ENCODE measurements at regions not wholly inside any gene's neighbourhood (a gene's known extent, or its start where the extent isn't known, plus 50 kb on each side); places are given as distances from the start of the nearest gene placed in this dataset.
A peak's percentile ranks its signal among the peaks of the same experiment; 100 is the strongest.
"Not testable (repeated sequence)": the region's sequence is repeated elsewhere in the genome, so short reads cannot be mapped to it uniquely, and the experiment has no call there.

DNA sequence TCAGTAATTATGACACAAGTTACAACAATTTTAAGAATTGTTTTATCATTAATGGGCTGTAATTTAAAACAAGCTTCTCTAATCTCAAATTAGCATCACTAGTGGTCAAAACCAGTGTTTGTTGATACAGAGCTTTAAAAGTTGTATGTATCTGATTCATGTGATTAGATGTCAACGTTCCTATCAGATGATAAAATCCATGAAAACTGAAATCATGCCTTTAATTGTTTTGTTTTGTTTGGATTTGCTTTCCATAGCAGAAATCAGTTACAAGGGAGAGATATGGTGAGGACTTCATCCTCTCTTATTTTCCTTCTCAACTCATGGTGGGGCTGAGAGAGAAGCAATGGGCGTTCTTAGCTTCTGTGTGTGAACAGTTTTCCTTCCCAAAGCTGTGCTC, 469.6 kb downstream of the PID1 start:
- 0 to 100% (median 45%) methylated on average over 1 to 2 of the region's 2 CpGs; no CpG with 5 or more reads in 2 of the 10 experiments for WGBS, 10 experiments
- in situ Hi-C loops (cut with MboI; ENCODE audit: low pct_unique_long_range_greater_than_20kb in 2 of 9, low sequenced_read_pairs in 9 of 9, unreplicated experiment in 9 of 9) = no loop called here
- ATAC-seq (replicated peaks in 6 of 8) = no peak

DNA sequence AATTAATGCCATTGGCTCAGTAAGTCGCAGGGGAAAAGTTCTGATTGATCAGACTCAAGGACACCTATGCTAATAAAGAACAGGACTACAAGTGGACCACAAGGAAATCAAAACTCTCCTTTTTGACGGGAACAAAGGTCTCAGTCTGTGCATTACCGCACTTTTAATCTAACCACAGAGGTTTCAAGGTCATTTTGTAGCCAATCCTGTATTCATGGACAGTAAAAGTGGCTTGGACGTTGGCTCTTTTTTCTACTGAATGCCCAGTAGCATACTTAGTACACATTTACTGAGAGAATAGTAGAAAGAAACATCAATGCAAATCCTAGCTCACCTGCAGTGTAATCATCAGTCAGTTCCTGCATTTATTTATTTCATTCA, 471.9 kb downstream of the PID1 start:
- ATAC-seq (replicated peaks in 6 of 8) = peak in 1 of 8 experiments; percentile 6
- peak overlapping the region in 1 of 5 donors; percentile 9 for H3K4me3 ChIP-seq
- 0 to 100% (median 43%) methylated on average over 1 to 4 of the region's 4 CpGs for WGBS, 10 experiments
- peak overlapping the region in 1 of 2 donors; percentile 1 for H3K27ac ChIP-seq
- in situ Hi-C loops (cut with MboI; ENCODE audit: low pct_unique_long_range_greater_than_20kb in 2 of 9, low sequenced_read_pairs in 9 of 9, unreplicated experiment in 9 of 9) = no loop called here
- peaks cover 6 to 45% of the 10 kb centered on the region in 2 donors for H3K4me1 ChIP-seq (replicated peaks in 1 of 2)

More for the DNA sequence above, 469.6 kb downstream of the PID1 start:
- Histone ChIP-seq H3K4me3 (no peak overlapping the region), H3K4me1 (replicated peaks in 1 of 2) (peaks cover 6 to 35% of the 10 kb centered on the region in 2 donors), H3K27ac (no peak overlapping the region)

- in situ Hi-C loops (cut with MboI; ENCODE audit: low pct_unique_long_range_greater_than_20kb in 2 of 9, low sequenced_read_pairs in 9 of 9, unreplicated experiment in 9 of 9) = no loop called here
- peak overlapping the region in 1 of 2 donors; percentile 19 for H3K27ac ChIP-seq
- peak in 5 of 8 experiments; percentile 79 to 93 (median 88) for ATAC-seq (replicated peaks in 6 of 8)
- WGBS, 10 experiments = 7 to 62% (median 39%) methylated on average over 1 to 8 of the region's 11 CpGs; no CpG with 5 or more reads in 1 of the 10 experiments
- H3K4me3 ChIP-seq = peak overlapping the region in 1 of 5 donors; percentile 9
- peaks cover 6 to 45% of the 10 kb centered on the region in 2 donors for H3K4me1 ChIP-seq (replicated peaks in 1 of 2)
Measured at GRCh38 chr2:228798458-228799207, 472.5 kb downstream of the PID1 start.

DNA sequence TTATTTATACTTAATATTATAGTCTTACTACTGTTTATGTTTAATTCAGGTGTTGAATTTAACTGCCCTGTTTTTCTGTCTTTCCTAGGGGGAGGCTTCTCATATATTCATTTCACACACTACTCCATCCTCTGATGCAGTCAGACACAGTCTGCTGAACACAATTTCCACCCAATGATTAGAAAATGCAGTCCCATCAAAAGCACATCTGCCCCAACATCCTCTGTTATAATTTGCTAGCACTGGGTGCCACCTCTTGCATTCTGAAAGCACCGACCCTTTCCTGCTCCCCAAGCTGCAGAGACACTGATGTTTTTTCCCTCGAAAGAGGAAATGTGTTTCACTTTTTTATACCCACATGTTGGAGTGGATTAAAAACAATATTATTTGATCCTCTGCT, 474.7 kb downstream of the PID1 start:
- no peak overlapping the region for H3K27ac ChIP-seq
- 10 to 92% (median 67%) methylated on average over 1 to 2 of the region's 2 CpGs; no CpG with 5 or more reads in 5 of the 10 experiments for WGBS, 10 experiments
- in situ Hi-C loops (cut with MboI; ENCODE audit: low pct_unique_long_range_greater_than_20kb in 2 of 9, low sequenced_read_pairs in 9 of 9, unreplicated experiment in 9 of 9) = no loop called here

DNA sequence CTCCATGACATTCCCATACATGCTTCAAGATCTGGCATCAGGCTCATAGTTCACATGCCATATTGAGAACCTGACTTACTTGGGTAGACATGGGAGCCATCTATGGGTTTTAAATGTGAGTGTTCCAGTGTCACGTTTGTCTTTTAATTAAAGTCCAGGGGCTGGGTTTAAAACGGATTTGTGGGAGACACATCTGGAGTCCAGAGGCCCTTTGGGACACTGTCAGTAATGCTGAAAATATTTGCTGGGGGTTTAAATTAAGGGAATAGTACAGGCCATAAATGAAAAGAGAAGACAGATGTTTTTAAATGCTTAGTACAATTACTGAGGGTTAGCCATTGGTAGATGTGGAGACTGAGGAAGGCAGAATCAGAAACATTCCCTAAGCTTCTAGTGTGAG, 478.0 kb downstream of the PID1 start:
- Histone ChIP-seq H3K4me3 (no peak overlapping the region), H3K27ac (no peak overlapping the region), H3K4me1 (replicated peaks in 1 of 2) (peaks cover 4 to 27% of the 10 kb centered on the region in 2 donors)
- ATAC-seq (replicated peaks in 6 of 8) = no peak
- WGBS, 10 experiments = 0 to 90% (median 41%) methylated on average over 1 to 2 of the region's 2 CpGs; no CpG with 5 or more reads in 4 of the 10 experiments
- in situ Hi-C loops (cut with MboI; ENCODE audit: low pct_unique_long_range_greater_than_20kb in 2 of 9, low sequenced_read_pairs in 9 of 9, unreplicated experiment in 9 of 9) = no loop called here

More for the DNA sequence above, 474.7 kb downstream of the PID1 start:
- ATAC-seq (replicated peaks in 6 of 8) = no peak
- peaks cover 6 to 45% of the 10 kb centered on the region in 2 donors for H3K4me1 ChIP-seq (replicated peaks in 1 of 2)
- no peak overlapping the region for H3K4me3 ChIP-seq

DNA sequence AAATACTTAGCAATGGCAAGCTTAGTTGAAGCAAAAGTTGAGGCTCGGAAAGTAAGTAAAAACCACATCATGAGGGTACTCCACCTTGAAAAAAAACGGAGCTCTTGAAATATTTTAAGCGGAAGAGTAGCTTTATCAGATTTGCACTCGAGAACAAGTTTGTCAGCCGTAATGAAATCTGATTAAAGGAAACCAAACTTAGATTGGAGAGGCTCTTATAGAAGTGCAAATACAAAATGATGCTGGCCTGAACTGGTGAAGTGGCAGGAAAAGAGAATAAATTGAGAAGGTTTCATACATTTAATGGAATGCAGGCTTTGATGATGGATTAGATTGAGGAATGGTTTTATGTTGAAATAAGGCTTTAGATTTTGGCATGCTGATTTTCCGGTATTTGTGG, 484.2 kb downstream of the PID1 start:
- in situ Hi-C loops (cut with MboI; ENCODE audit: low pct_unique_long_range_greater_than_20kb in 2 of 9, low sequenced_read_pairs in 9 of 9, unreplicated experiment in 9 of 9) = no loop called here
- H3K27ac ChIP-seq = no peak overlapping the region
- H3K4me1 ChIP-seq (replicated peaks in 1 of 2) = no peaks in the 10 kb centered on the region
- WGBS, 10 experiments = 48 to 97% (median 74%) methylated on average over 4 to 6 of the region's 6 CpGs
- no peak for ATAC-seq (replicated peaks in 6 of 8)
- no peak overlapping the region for H3K4me3 ChIP-seq

DNA sequence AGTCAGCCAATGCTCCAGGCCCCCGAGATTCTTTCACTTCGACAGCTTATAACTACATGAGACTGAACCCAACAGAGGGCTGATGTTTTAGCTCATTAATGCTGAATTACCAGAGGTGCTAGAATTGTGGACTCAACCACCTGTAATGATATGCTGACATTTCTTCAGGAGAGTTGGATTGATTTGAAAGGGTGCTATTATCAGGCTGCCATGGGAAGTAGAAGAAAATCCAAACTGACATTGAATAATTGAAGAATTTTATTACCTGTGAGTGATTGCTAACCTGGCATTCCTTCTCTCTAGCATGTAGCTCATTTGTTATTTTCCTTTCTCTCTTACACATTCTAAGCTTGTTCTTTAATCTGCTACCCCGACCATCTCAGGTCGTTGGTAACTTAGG, 488.8 kb downstream of the PID1 start:
- no peak overlapping the region for H3K4me3 ChIP-seq
- no peak for ATAC-seq (replicated peaks in 6 of 8)
- no peaks in the 10 kb centered on the region for H3K4me1 ChIP-seq (replicated peaks in 1 of 2)
- H3K27ac ChIP-seq = no peak overlapping the region
- in situ Hi-C loops (cut with MboI; ENCODE audit: low pct_unique_long_range_greater_than_20kb in 2 of 9, low sequenced_read_pairs in 9 of 9, unreplicated experiment in 9 of 9) = no loop called here
- 20 to 100% (median 60%) methylated on average over 1 to 4 of the region's 4 CpGs; no CpG with 5 or more reads in 1 of the 10 experiments for WGBS, 10 experiments

DNA sequence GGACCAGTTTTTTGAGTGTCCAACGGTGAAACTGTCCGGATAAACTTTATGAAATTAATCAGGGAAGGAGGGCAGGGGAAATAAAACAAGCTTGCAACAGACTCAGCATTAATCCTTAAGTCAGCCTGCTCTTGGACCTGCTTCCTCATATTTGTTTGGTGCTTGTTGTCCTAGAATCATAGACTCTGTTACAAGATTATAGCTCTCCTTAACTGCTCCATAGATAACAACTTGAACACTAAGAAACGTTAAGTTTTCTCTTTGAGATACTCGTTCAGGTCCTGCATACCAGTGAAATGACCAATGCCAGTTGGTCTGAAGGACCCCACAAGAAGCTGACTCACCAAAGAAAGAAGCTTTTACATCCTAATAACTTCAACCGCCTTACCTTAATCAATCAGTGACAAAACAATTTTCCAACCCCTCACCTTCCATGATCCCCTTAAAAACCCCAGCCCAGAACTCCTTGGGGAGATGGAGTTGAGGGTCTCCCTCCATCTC, 493.2 kb downstream of the PID1 start:
- no peaks in the 10 kb centered on the region for H3K4me1 ChIP-seq (replicated peaks in 1 of 2)
- in situ Hi-C loops (cut with MboI; ENCODE audit: low pct_unique_long_range_greater_than_20kb in 2 of 9, low sequenced_read_pairs in 9 of 9, unreplicated experiment in 9 of 9) = no loop called here
- no peak overlapping the region for H3K27ac ChIP-seq
- 21 to 86% (median 74%) methylated on average over 4 to 5 of the region's 5 CpGs; no CpG with 5 or more reads in 2 of the 10 experiments for WGBS, 10 experiments
- no peak overlapping the region for H3K4me3 ChIP-seq
- no peak for ATAC-seq (replicated peaks in 6 of 8)

GRCh38 chr2:228774548-228774947, 496.5 kb downstream of the PID1 start:
- no peak overlapping the region for H3K27ac ChIP-seq
- in situ Hi-C loops (cut with MboI; ENCODE audit: low pct_unique_long_range_greater_than_20kb in 2 of 9, low sequenced_read_pairs in 9 of 9, unreplicated experiment in 9 of 9) = no loop called here
- H3K4me3 ChIP-seq = no peak overlapping the region
- WGBS, 10 experiments = 33 to 100% (median 81%) methylated on average over 1 to 2 of the region's 2 CpGs; no CpG with 5 or more reads in 2 of the 10 experiments
- no peak for ATAC-seq (replicated peaks in 6 of 8)
- peaks cover 0 to 3% of the 10 kb centered on the region in 2 donors for H3K4me1 ChIP-seq (replicated peaks in 1 of 2)

DNA sequence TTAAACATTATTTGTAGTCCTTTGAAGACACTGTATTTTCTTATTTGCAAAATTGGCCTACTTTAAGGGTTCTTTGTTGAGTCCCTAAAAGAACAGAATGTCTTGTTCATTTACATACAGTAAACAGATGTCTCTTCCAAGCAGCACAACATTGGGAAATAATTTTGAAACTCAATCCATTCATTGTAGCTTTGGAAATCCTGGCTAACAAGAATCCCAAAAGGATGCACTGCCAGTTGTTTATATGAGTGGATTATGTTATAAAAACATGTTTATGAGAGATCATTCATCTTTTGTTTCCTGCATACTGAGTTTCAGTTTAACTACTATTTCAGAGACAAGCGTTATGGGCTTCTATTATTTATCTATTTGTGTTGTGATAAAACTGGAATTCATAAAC, 499.3 kb downstream of the PID1 start:
- ATAC-seq (replicated peaks in 6 of 8) = no peak
- Histone ChIP-seq H3K4me3 (no peak overlapping the region), H3K27ac (no peak overlapping the region), H3K4me1 (replicated peaks in 1 of 2) (peaks cover 0 to 3% of the 10 kb centered on the region in 2 donors)
- in situ Hi-C loops (cut with MboI; ENCODE audit: low pct_unique_long_range_greater_than_20kb in 2 of 9, low sequenced_read_pairs in 9 of 9, unreplicated experiment in 9 of 9) = no loop called here
- 30 to 90% (median 69%) methylated on average over 1 of the region's 1 CpG; no CpG with 5 or more reads in 4 of the 10 experiments for WGBS, 10 experiments

DNA sequence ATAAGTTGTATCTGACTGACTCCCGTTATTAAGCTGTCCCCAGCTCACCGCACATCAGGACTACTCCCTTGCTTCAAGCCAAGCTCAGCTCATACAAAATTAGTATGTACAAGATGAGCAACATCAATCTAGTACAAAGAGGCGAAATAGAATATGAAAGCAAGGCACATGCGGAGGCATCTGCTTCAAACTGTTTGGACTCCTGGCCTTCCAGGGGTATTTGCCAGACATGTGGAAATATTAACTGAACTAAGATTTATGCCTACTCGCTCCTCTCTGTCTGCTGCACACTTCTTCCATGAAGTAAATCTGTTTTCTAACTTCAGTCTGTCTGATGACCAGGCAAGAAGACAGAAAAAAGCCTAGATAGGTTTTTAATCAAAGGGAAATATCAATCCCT, 499.8 kb downstream of the PID1 start:
- H3K4me1 ChIP-seq (replicated peaks in 1 of 2) = peaks cover 0 to 3% of the 10 kb centered on the region in 2 donors
- in situ Hi-C loops (cut with MboI; ENCODE audit: low pct_unique_long_range_greater_than_20kb in 2 of 9, low sequenced_read_pairs in 9 of 9, unreplicated experiment in 9 of 9) = no loop called here
- H3K27ac ChIP-seq = no peak overlapping the region
- peak in 2 of 8 experiments; percentile 21 to 30 for ATAC-seq (replicated peaks in 6 of 8)
- 8 to 100% (median 71%) methylated on average over 2 to 5 of the region's 5 CpGs; no CpG with 5 or more reads in 1 of the 10 experiments for WGBS, 10 experiments
- no peak overlapping the region for H3K4me3 ChIP-seq

GRCh38 chr2:228768818-228769217, 502.3 kb downstream of the PID1 start:
- ATAC-seq (replicated peaks in 6 of 8) = no peak

DNA sequence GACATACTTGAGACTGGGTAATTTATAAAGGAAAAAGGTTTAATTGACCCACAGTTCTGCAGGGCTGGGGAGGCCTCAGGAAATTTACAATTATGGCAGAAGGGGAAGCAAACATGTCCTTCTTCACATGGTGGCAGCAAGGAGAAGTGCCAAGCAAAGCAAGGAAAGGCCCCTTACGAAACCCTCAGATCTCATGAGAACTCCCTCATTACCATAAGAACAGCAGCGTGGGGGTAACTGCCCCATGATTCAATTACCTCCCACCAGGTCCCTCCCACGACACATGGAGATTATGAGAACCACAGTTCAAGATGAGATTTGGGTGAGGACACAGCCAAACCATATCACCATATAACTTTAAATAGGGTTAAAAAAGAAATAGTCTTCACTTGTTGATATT, 502.9 kb downstream of the PID1 start:
- H3K4me1 ChIP-seq (replicated peaks in 1 of 2) = peaks cover 0 to 14% of the 10 kb centered on the region in 2 donors
- ATAC-seq (replicated peaks in 6 of 8); H3K4me3 ChIP-seq; in situ Hi-C loops (cut with MboI; ENCODE audit: low pct_unique_long_range_greater_than_20kb in 2 of 9, low sequenced_read_pairs in 9 of 9, unreplicated experiment in 9 of 9); H3K27ac ChIP-seq: not testable (repeated sequence)
- 0 to 70% (median 54%) methylated on average over 1 to 3 of the region's 3 CpGs; no CpG with 5 or more reads in 1 of the 10 experiments for WGBS, 10 experiments

More at GRCh38 chr2:228768818-228769217, 502.3 kb downstream of the PID1 start:
- H3K27ac ChIP-seq = no peak overlapping the region
- in situ Hi-C loops (cut with MboI; ENCODE audit: low pct_unique_long_range_greater_than_20kb in 2 of 9, low sequenced_read_pairs in 9 of 9, unreplicated experiment in 9 of 9) = no loop called here
- 0 to 100% (median 100%) methylated on average over 1 of the region's 1 CpG; no CpG with 5 or more reads in 3 of the 10 experiments for WGBS, 10 experiments
- H3K4me3 ChIP-seq = no peak overlapping the region
- peaks cover 0 to 7% of the 10 kb centered on the region in 2 donors for H3K4me1 ChIP-seq (replicated peaks in 1 of 2)

Data from motor neuron (in vitro differentiated cells).